ENCODE measurements at regions not wholly inside any gene's neighbourhood (a gene's known extent, or its start where the extent isn't known, plus 50 kb on each side); places are given as distances from the start of the nearest gene placed in this dataset.

DNA sequence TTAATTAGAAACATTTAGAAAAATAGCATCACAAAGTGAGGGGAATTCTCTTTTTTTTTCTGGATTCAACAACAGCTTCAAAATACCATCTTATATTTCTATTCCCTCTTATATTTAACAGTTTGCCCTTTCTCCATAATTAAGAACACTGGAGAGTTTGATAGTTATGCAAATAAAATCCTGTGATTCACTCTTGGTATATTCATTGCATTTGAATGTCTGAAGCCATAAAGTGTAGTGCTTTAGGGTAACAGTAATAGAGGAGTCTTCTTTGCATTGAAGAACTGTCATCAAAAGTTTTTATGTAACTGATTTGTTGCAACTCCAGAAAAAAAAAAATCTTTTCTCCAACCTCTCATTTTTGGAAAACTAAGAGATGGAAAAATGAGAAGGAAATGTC is 352.0 kb upstream of the GALNTL6 start (continued):
- TF ChIP-seq, protein P1, sequence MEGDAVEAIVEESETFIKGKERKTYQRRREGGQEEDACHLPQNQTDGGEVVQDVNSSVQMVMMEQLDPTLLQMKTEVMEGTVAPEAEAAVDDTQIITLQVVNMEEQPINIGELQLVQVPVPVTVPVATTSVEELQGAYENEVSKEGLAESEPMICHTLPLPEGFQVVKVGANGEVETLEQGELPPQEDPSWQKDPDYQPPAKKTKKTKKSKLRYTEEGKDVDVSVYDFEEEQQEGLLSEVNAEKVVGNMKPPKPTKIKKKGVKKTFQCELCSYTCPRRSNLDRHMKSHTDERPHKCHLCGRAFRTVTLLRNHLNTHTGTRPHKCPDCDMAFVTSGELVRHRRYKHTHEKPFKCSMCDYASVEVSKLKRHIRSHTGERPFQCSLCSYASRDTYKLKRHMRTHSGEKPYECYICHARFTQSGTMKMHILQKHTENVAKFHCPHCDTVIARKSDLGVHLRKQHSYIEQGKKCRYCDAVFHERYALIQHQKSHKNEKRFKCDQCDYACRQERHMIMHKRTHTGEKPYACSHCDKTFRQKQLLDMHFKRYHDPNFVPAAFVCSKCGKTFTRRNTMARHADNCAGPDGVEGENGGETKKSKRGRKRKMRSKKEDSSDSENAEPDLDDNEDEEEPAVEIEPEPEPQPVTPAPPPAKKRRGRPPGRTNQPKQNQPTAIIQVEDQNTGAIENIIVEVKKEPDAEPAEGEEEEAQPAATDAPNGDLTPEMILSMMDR (conservative IDR thresholded peaks at IDR 0.05; ENCODE audit: low read depth in 2 of 2), result no peak
- TF ChIP-seq EZH2phosphoT487 (IDR thresholded peaks at IDR 0.05; ENCODE audit: unreplicated experiment), result no peak

DNA sequence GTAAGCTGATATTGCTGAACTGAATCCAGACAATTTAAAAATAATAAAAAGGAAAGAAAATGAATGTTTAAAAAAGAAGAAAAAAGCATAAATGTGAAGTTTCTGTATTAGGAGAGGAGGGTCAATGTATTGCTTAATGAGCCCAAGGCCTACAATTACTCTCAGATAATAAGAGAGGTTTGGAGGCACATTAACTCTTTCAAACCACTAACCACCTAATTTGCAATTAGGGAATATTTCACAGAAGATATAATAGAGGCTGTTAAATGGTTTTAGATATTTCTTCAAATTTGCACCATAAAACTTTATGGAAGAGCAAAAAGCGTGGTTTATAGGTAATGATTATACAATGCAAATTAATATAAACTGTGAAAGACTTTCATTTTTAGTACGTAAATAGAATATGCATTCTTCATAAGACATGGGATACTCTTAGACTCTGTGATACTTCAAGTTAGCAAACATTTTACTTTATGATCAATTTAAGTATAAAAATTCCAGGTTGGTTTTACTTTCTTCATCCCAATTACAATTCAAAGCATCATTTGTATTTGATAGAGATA is 364.2 kb upstream of the GALNTL6 start:
- no peak overlapping the region for H3K27ac ChIP-seq (ENCODE audit: low read depth)
- Mint-ChIP-seq H3K9me3 (no peaks in the 10 kb centered on the region), H3K27me3 (ENCODE audit: insufficient read depth, low read depth, poor library complexity) (no peaks in the 10 kb centered on the region), H3K36me3 (ENCODE audit: low read depth) (no peaks in the 10 kb centered on the region), H3K4me1 (no peaks in the 10 kb centered on the region), H3K4me3 (no peak overlapping the region), H3K27ac (no peak overlapping the region)
- no peak overlapping the region for H2AFZ ChIP-seq
- no peaks in the 10 kb centered on the region for H3F3A ChIP-seq (replicated peaks; ENCODE audit: low read depth)
- no peak for DNase-seq (ENCODE audit: low spot score)
- no peak overlapping the region for H3K4me2 ChIP-seq
- no peaks in the 10 kb centered on the region for H3K36me3 ChIP-seq (ENCODE audit: insufficient read depth)
- no peaks in the 10 kb centered on the region for H3K27me3 ChIP-seq (ENCODE audit: insufficient read depth)
- no peak overlapping the region for H3K4me3 ChIP-seq
- no peak for ATAC-seq
- H3K9me2 ChIP-seq (ENCODE audit: insufficient read depth), result no peaks in the 10 kb centered on the region
- no peaks in the 10 kb centered on the region for H3K4me1 ChIP-seq (ENCODE audit: insufficient read depth)
- H3K79me2 ChIP-seq (replicated peaks; ENCODE audit: insufficient read depth), result no peaks in the 10 kb centered on the region
- TF ChIP-seq JUNB (IDR thresholded peaks at IDR 0.05; ENCODE audit: unreplicated experiment), result no peak
- no peak for TF ChIP-seq CREB1 (CRISPR knock-in tag; IDR thresholded peaks at IDR 0.05; ENCODE audit: low read depth)
- TF ChIP-seq, protein P2, sequence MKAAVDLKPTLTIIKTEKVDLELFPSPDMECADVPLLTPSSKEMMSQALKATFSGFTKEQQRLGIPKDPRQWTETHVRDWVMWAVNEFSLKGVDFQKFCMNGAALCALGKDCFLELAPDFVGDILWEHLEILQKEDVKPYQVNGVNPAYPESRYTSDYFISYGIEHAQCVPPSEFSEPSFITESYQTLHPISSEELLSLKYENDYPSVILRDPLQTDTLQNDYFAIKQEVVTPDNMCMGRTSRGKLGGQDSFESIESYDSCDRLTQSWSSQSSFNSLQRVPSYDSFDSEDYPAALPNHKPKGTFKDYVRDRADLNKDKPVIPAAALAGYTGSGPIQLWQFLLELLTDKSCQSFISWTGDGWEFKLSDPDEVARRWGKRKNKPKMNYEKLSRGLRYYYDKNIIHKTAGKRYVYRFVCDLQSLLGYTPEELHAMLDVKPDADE (IDR thresholded peaks at IDR 0.05), result no peak
- TF ChIP-seq, protein P3, sequence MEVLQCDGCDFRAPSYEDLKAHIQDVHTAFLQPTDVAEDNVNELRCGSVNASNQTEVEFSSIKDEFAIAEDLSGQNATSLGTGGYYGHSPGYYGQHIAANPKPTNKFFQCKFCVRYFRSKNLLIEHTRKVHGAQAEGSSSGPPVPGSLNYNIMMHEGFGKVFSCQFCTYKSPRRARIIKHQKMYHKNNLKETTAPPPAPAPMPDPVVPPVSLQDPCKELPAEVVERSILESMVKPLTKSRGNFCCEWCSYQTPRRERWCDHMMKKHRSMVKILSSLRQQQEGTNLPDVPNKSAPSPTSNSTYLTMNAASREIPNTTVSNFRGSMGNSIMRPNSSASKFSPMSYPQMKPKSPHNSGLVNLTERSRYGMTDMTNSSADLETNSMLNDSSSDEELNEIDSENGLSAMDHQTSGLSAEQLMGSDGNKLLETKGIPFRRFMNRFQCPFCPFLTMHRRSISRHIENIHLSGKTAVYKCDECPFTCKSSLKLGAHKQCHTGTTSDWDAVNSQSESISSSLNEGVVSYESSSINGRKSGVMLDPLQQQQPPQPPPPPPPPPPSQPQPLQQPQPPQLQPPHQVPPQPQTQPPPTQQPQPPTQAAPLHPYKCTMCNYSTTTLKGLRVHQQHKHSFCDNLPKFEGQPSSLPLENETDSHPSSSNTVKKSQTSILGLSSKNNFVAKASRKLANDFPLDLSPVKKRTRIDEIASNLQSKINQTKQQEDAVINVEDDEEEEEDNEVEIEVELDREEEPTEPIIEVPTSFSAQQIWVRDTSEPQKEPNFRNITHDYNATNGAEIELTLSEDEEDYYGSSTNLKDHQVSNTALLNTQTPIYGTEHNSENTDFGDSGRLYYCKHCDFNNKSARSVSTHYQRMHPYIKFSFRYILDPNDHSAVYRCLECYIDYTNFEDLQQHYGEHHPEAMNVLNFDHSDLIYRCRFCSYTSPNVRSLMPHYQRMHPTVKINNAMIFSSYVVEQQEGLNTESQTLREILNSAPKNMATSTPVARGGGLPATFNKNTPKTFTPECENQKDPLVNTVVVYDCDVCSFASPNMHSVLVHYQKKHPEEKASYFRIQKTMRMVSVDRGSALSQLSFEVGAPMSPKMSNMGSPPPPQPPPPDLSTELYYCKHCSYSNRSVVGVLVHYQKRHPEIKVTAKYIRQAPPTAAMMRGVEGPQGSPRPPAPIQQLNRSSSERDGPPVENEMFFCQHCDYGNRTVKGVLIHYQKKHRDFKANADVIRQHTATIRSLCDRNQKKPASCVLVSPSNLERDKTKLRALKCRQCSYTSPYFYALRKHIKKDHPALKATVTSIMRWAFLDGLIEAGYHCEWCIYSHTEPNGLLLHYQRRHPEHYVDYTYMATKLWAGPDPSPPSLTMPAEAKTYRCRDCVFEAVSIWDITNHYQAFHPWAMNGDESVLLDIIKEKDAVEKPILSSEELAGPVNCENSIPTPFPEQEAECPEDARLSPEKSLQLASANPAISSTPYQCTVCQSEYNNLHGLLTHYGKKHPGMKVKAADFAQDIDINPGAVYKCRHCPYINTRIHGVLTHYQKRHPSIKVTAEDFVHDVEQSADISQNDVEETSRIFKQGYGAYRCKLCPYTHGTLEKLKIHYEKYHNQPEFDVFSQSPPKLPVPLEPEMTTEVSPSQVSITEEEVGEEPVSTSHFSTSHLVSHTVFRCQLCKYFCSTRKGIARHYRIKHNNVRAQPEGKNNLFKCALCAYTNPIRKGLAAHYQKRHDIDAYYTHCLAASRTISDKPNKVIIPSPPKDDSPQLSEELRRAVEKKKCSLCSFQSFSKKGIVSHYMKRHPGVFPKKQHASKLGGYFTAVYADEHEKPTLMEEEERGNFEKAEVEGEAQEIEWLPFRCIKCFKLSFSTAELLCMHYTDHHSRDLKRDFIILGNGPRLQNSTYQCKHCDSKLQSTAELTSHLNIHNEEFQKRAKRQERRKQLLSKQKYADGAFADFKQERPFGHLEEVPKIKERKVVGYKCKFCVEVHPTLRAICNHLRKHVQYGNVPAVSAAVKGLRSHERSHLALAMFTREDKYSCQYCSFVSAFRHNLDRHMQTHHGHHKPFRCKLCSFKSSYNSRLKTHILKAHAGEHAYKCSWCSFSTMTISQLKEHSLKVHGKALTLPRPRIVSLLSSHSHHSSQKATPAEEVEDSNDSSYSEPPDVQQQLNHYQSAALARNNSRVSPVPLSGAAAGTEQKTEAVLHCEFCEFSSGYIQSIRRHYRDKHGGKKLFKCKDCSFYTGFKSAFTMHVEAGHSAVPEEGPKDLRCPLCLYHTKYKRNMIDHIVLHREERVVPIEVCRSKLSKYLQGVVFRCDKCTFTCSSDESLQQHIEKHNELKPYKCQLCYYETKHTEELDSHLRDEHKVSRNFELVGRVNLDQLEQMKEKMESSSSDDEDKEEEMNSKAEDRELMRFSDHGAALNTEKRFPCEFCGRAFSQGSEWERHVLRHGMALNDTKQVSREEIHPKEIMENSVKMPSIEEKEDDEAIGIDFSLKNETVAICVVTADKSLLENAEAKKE (CRISPR knock-in tag; IDR thresholded peaks at IDR 0.05), result no peak
- no peak for TF ChIP-seq NANOG (IDR thresholded peaks at IDR 0.05; ENCODE audit: borderline replicate concordance)
- TF ChIP-seq, protein P1 (conservative IDR thresholded peaks at IDR 0.05; ENCODE audit: low read depth in 2 of 2), result no peak
- TF ChIP-seq, protein P4, sequence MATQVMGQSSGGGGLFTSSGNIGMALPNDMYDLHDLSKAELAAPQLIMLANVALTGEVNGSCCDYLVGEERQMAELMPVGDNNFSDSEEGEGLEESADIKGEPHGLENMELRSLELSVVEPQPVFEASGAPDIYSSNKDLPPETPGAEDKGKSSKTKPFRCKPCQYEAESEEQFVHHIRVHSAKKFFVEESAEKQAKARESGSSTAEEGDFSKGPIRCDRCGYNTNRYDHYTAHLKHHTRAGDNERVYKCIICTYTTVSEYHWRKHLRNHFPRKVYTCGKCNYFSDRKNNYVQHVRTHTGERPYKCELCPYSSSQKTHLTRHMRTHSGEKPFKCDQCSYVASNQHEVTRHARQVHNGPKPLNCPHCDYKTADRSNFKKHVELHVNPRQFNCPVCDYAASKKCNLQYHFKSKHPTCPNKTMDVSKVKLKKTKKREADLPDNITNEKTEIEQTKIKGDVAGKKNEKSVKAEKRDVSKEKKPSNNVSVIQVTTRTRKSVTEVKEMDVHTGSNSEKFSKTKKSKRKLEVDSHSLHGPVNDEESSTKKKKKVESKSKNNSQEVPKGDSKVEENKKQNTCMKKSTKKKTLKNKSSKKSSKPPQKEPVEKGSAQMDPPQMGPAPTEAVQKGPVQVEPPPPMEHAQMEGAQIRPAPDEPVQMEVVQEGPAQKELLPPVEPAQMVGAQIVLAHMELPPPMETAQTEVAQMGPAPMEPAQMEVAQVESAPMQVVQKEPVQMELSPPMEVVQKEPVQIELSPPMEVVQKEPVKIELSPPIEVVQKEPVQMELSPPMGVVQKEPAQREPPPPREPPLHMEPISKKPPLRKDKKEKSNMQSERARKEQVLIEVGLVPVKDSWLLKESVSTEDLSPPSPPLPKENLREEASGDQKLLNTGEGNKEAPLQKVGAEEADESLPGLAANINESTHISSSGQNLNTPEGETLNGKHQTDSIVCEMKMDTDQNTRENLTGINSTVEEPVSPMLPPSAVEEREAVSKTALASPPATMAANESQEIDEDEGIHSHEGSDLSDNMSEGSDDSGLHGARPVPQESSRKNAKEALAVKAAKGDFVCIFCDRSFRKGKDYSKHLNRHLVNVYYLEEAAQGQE (IDR thresholded peaks at IDR 0.05; ENCODE audit: unreplicated experiment), result no peak
- TF ChIP-seq ZNF114 (CRISPR knock-in tag; IDR thresholded peaks at IDR 0.05), result no peak
- TF ChIP-seq ZNF331 (CRISPR knock-in tag; IDR thresholded peaks at IDR 0.05; ENCODE audit: low read depth), result no peak
- H4K20me1 ChIP-seq (replicated peaks; ENCODE audit: insufficient read depth), result no peaks in the 10 kb centered on the region

Measured in GM23338 (cell line).